ENCODE measurements at regions not wholly inside any gene's neighbourhood (a gene's known extent, or its start where the extent isn't known, plus 50 kb on each side); places are given as distances from the start of the nearest gene placed in this dataset.

- TF ChIP-seq CTCF (IDR thresholded peaks at IDR 0.05 in 2 of 3, conservative IDR thresholded peaks at IDR 0.05 in 1 of 3; ENCODE audit: borderline replicate concordance in 1 of 3, insufficient read depth in 1 of 3, low read depth in 2 of 3, low read length in 2 of 3) (no peak), JUND (IDR thresholded peaks at IDR 0.05) (no peak)
These were observed 57.2 kb upstream of the GHR start for GRCh38 chr5:42366051-42366450.
